ENCODE measurements at regions not wholly inside any gene's neighbourhood (a gene's known extent, or its start where the extent isn't known, plus 50 kb on each side); places are given as distances from the start of the nearest gene placed in this dataset.

GRCh38 chr1:187817782-187818181 lies 989.0 kb downstream of the PLA2G4A start:
- Histone ChIP-seq H3K27ac (no peak overlapping the region), H3K4me1 (no peaks in the 10 kb centered on the region), H3K27me3 (no peaks in the 10 kb centered on the region), H3K4me3 (no peak overlapping the region), H3K9me3 (no peaks in the 10 kb centered on the region), H3K36me3 (no peaks in the 10 kb centered on the region)
- DNase-seq = no peak
- intact Hi-C loops (cut with DNase I) = no loop called here
- TF ChIP-seq CTCF (IDR thresholded peaks at IDR 0.05) (no peak), POLR2A (IDR thresholded peaks at IDR 0.05) (no peak)
- 88 to 92% methylated on average over 2 to 5 of the region's 5 CpGs for WGBS, 2 donors

- Histone ChIP-seq H3K4me3 (no peak overlapping the region), H3K9me3 (no peaks in the 10 kb centered on the region), H3K27ac (no peak overlapping the region), H3K27me3 (no peaks in the 10 kb centered on the region), H3K4me1 (no peaks in the 10 kb centered on the region), H3K36me3 (no peaks in the 10 kb centered on the region)
- 35 to 39% methylated on average over 5 of the region's 5 CpGs for WGBS, 2 donors
- intact Hi-C loops (cut with DNase I) = no loop called here
- TF ChIP-seq POLR2A (IDR thresholded peaks at IDR 0.05) = no peak
- TF ChIP-seq CTCF (IDR thresholded peaks at IDR 0.05) = no peak
- no peak for DNase-seq
These were observed 990.3 kb downstream of the PLA2G4A start for GRCh38 chr1:187819086-187819485.

- H3K36me3 ChIP-seq = no peaks in the 10 kb centered on the region
- intact Hi-C loops (cut with DNase I) = no loop called here
- DNase-seq = no peak
- H3K4me3 ChIP-seq = no peak overlapping the region
- H3K27me3 ChIP-seq = no peaks in the 10 kb centered on the region
- H3K27ac ChIP-seq = no peak overlapping the region
- no peak for TF ChIP-seq CTCF (IDR thresholded peaks at IDR 0.05)
- no peak for TF ChIP-seq POLR2A (IDR thresholded peaks at IDR 0.05)
- H3K9me3 ChIP-seq = no peaks in the 10 kb centered on the region
- no peaks in the 10 kb centered on the region for H3K4me1 ChIP-seq
- WGBS, 2 donors = 88 to 89% methylated on average over 7 to 12 of the region's 12 CpGs
These were observed 1007.8 kb downstream of the PLA2G4A start for GRCh38 chr1:187836557-187836956.

- Histone ChIP-seq H3K27ac (no peak overlapping the region), H3K36me3 (no peaks in the 10 kb centered on the region), H3K27me3 (no peaks in the 10 kb centered on the region), H3K4me1 (no peaks in the 10 kb centered on the region), H3K4me3 (no peak overlapping the region), H3K9me3 (no peaks in the 10 kb centered on the region)
- intact Hi-C loops (cut with DNase I) = no loop called here
- DNase-seq = no peak
- WGBS, 2 donors = 33 to 37% methylated on average over 2 of the region's 2 CpGs
- TF ChIP-seq CTCF (IDR thresholded peaks at IDR 0.05) (no peak), POLR2A (IDR thresholded peaks at IDR 0.05) (no peak)
These were observed 1009.0 kb downstream of the PLA2G4A start for GRCh38 chr1:187837787-187838186.

GRCh38 chr1:187838335-187839293 lies 1009.9 kb downstream of the PLA2G4A start:
- 51 to 54% methylated on average over 7 of the region's 7 CpGs for WGBS, 2 donors
- intact Hi-C loops (cut with DNase I) = no loop called here
- H3K36me3 ChIP-seq = no peaks in the 10 kb centered on the region

More at GRCh38 chr1:187838335-187839293, 1009.9 kb downstream of the PLA2G4A start:
- no peak for DNase-seq
- H3K4me1 ChIP-seq = no peaks in the 10 kb centered on the region
- no peaks in the 10 kb centered on the region for H3K9me3 ChIP-seq
- no peak overlapping the region for H3K4me3 ChIP-seq
- H3K27me3 ChIP-seq = no peaks in the 10 kb centered on the region
- no peak overlapping the region for H3K27ac ChIP-seq
- TF ChIP-seq CTCF (IDR thresholded peaks at IDR 0.05) = no peak
- no peak for TF ChIP-seq POLR2A (IDR thresholded peaks at IDR 0.05)

Data from esophagus squamous epithelium (tissue), 5 donors.